ENCODE measurements at regions not wholly inside any gene's neighbourhood (a gene's known extent, or its start where the extent isn't known, plus 50 kb on each side); places are given as distances from the start of the nearest gene placed in this dataset.

DNA sequence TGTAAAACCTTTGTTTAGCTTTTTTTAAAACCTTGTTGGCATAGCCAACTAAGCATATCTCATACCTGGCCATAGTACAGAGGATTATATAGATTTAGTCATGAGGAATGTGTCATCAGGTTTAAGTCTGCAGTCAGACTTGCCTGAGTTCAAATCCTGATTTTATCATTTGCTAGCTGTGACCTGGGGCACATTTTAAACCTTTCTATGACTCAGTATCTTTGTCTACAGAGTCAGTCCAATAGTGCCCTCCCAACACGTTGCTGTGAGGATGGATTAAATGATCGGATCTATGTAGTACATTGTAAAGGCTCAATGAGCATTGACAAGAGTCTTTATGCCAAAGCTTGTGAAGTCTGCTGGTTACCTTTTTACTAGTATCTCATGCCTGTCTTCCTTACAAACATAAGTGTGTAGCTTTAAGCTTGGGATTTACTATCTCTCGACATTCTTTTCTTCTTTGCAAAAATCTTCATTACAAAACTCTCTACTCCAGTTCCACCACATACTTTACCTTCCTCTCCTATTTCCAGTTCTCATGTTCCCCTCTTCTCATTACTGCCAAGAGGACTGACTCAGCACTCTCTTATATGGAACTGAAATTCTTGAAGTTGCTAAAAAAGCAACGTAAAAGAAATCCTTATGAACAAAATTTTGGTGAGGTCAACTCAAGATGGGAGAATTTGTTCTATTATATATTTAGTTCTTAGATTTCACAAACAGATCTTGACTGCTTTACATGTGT, 68.1 kb upstream of the RBMS1 start:
- no peak for DNase-seq (ENCODE audit: low spot score in 2 of 2)
- no peaks in the 10 kb centered on the region for H3K27me3 ChIP-seq
- no peaks in the 10 kb centered on the region for H3K4me1 ChIP-seq
- no peak overlapping the region for H3K4me3 ChIP-seq
- no peaks in the 10 kb centered on the region for H3K36me3 ChIP-seq
- intact Hi-C loops (cut with DNase I) = no loop called here
- no peaks in the 10 kb centered on the region for H3K9me3 ChIP-seq
- TF ChIP-seq, protein P1, sequence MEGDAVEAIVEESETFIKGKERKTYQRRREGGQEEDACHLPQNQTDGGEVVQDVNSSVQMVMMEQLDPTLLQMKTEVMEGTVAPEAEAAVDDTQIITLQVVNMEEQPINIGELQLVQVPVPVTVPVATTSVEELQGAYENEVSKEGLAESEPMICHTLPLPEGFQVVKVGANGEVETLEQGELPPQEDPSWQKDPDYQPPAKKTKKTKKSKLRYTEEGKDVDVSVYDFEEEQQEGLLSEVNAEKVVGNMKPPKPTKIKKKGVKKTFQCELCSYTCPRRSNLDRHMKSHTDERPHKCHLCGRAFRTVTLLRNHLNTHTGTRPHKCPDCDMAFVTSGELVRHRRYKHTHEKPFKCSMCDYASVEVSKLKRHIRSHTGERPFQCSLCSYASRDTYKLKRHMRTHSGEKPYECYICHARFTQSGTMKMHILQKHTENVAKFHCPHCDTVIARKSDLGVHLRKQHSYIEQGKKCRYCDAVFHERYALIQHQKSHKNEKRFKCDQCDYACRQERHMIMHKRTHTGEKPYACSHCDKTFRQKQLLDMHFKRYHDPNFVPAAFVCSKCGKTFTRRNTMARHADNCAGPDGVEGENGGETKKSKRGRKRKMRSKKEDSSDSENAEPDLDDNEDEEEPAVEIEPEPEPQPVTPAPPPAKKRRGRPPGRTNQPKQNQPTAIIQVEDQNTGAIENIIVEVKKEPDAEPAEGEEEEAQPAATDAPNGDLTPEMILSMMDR (IDR thresholded peaks at IDR 0.05) = no peak
- H3K27ac ChIP-seq = no peak overlapping the region

DNA sequence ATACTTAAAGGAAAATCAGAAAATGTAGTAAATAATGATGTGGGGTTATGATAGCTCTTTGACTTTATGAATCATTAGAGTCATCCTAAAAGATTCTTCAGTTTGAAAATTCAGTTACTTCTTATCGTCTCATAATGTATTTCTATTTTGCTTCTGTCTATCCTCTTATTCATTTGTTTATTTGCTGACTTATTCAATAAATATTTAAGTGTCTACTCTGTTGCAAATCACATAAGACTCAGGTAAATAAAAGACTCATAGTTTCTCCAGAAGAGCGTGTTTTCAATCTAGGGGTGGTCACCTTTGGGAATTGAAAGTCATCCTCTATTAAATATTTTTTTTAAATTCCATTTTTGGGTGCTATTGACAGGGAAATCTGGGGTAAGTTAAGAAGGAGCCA, 69.1 kb upstream of the RBMS1 start:
- TF ChIP-seq, protein P1 (IDR thresholded peaks at IDR 0.05) = no peak
- no peak overlapping the region for H3K27ac ChIP-seq
- intact Hi-C loops (cut with DNase I) = no loop called here
- H3K9me3 ChIP-seq = no peaks in the 10 kb centered on the region
- no peak overlapping the region for H3K4me3 ChIP-seq
- H3K4me1 ChIP-seq = no peaks in the 10 kb centered on the region
- no peaks in the 10 kb centered on the region for H3K27me3 ChIP-seq
- no peaks in the 10 kb centered on the region for H3K36me3 ChIP-seq
- no peak for DNase-seq (ENCODE audit: low spot score in 2 of 2)

DNA sequence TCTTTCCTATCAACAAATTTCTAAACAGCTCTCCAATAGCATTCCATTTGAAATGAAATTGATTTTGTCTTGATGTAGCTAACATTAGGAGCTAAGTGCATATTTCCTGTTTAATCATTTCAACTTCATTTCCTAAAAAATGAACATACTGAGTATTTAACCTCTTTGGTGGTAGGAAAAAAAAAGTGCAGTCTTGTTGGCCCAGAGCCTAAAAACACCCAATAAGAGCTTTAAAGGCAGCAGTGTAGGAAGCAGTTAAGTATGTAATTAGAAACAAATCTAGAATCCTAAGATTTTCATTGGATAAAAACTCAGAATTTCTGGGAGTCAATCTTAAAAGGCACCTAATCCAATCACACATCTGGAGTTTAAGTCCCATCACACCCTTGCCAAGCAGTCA, 71.0 kb upstream of the RBMS1 start:
- no peaks in the 10 kb centered on the region for H3K4me1 ChIP-seq
- H3K4me3 ChIP-seq = no peak overlapping the region
- intact Hi-C loops (cut with DNase I) = no loop called here
- H3K27me3 ChIP-seq = no peaks in the 10 kb centered on the region
- TF ChIP-seq, protein P1 (IDR thresholded peaks at IDR 0.05) = no peak
- DNase-seq (ENCODE audit: low spot score in 2 of 2) = no peak
- H3K9me3 ChIP-seq = no peaks in the 10 kb centered on the region
- no peaks in the 10 kb centered on the region for H3K36me3 ChIP-seq
- no peak overlapping the region for H3K27ac ChIP-seq

DNA sequence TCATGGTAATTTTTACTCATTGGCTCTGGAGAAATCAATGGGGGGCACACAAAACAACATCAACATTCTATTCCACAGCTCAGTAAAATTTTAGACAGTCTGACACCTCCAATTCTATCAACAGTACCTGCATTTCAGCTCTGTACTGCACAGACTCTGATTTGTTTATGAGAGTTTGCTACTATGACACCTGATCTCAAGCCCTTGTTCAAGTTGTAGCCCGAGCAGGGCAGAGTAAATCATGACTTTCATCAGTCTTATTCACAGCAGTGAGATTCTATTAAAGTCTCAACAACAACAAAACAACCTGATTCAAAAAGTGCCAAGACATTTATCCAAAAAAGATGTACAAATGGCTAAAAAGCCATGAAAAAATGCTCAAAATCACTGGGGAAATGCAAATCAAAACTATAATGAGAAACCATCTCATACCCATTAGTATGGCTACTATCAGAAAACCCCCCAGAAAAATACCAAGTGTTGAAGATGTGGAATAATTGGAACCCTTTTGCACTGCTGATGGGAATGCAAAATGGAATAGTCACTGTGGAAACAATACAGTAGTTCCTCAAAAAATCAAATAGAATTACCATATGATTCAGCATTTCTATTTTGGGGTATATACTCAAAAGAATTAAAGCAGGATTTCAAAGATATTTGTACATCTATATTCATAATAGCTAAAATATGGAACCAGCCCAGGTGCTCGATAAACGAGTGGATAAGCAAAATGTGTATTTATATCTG, 71.7 kb upstream of the RBMS1 start:
- H3K27ac ChIP-seq = no peak overlapping the region
- TF ChIP-seq, protein P1 (IDR thresholded peaks at IDR 0.05) = no peak
- intact Hi-C loops (cut with DNase I) = no loop called here
- no peak overlapping the region for H3K4me3 ChIP-seq
- H3K36me3 ChIP-seq = no peaks in the 10 kb centered on the region
- DNase-seq (ENCODE audit: low spot score in 2 of 2) = no peak
- no peaks in the 10 kb centered on the region for H3K27me3 ChIP-seq
- H3K9me3 ChIP-seq = no peaks in the 10 kb centered on the region
- H3K4me1 ChIP-seq = no peaks in the 10 kb centered on the region

DNA sequence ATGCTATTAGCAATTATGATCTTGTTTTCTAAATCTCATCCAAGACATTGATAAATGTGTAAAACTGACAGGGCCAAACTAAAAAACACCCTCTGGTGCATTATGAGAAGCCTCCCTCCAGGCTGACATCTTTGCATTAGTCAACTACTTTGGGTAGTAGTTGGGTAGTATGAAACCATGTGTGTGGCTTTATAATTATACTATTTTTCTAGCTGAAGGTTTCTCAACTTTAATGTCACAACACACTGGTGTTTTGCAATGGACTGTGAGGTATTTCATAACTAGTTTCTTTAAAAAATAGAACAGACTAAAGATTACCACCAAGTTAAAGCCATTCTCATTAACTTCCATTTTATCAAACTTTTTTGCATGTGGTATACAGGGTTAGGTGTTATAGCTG, 73.1 kb upstream of the RBMS1 start:
- Histone ChIP-seq H3K27ac (no peak overlapping the region), H3K27me3 (no peaks in the 10 kb centered on the region), H3K36me3 (no peaks in the 10 kb centered on the region), H3K4me3 (no peak overlapping the region), H3K4me1 (no peaks in the 10 kb centered on the region), H3K9me3 (no peaks in the 10 kb centered on the region)
- TF ChIP-seq, protein P1 (IDR thresholded peaks at IDR 0.05) = no peak
- intact Hi-C loops (cut with DNase I) = no loop called here
- DNase-seq (ENCODE audit: low spot score in 2 of 2) = no peak

All from ascending aorta (tissue), 2 donors.